GM12878 (cell line): ENCODE measurements at regions not wholly inside any gene's neighbourhood (a gene's known extent, or its start where the extent isn't known, plus 50 kb on each side); places are given as distances from the start of the nearest gene placed in this dataset.

Source experiments
- ATAC-seq: fragments of 200-7000 bp; cut with Tn5 transposase; 3 replicates; pipeline ENCODE4 v1.9.1; 2020; ENCODE audit warnings: mild to moderate bottlenecking, moderate library complexity
- BruUV-seq: library from RNA; stranded (reverse); fragments of 400-500 nt; replicated peaks from 2 replicates; lab custom pipeline; 2021; lab: Mats Ljungman, UMichigan
- CTCF ChIA-PET: fragments of 300-600 bp; sonication (Branson Sonifier 250); formaldehyde crosslinking; extraction: SDS; loops from one replicate; lab custom pipeline; 2021; ENCODE audit warnings: inconsistent platforms; lab: Yijun Ruan, JAX
- POLR2A ChIA-PET: fragments of 350-600 bp; formaldehyde crosslinking; extraction: SDS; loops from one replicate; lab custom pipeline; 2021; ENCODE audit warnings: inconsistent platforms; lab: Charles Lee
- RAD21 ChIA-PET: fragments of 300-600 bp; sonication (Branson Sonifier 250); formaldehyde crosslinking; loops from one replicate; lab custom pipeline; 2023; ENCODE audit warnings: antibody characterized with exemption; ENCODE audit not compliant: unreplicated experiment; lab: Charles Lee
- SMC1A ChIA-PET: fragments of 300-600 bp; sonication (Branson Sonifier 250); formaldehyde crosslinking; loops from one replicate; lab custom pipeline; 2023; ENCODE audit not compliant: unreplicated experiment, uncharacterized antibody; lab: Charles Lee
- DNase-seq: peaks from one replicate; pipeline ENCODE4 v3.0.0-alpha.2; 2011; ENCODE audit warnings: low read depth, low spot score
- FAIRE-seq: peaks from 3 replicates; lab custom pipeline; 2011; peaks lifted over from hg19 to GRCh38; lab: Jason Lieb, UNC
- H2AFZ ChIP-seq: 2 replicates; pipeline ENCODE4 v1.6.0; 2011; ENCODE audit warnings: low read depth, low read length, control low read depth; ENCODE audit not compliant: control insufficient read depth
- H3K27ac ChIP-seq: 2 replicates; pipeline ENCODE4 v1.5.1; 2011; ENCODE audit warnings: control low read depth; ENCODE audit not compliant: control insufficient read depth, insufficient read depth
- H3K27me3 ChIP-seq, 2 experiments: replicated peaks in 1 of 2; 2 replicates each; pipeline versions ENCODE4 v1.6.0 to v1.6.1; 2011; ENCODE audit warnings: low read length in 1 of 2; ENCODE audit not compliant: control insufficient read depth in 2 of 2, insufficient read depth in 2 of 2
- H3K36me3 ChIP-seq, 2 experiments: 2 replicates each; pipeline ENCODE4 v1.5.1; 2011; ENCODE audit warnings: low read length in 1 of 2; ENCODE audit not compliant: control insufficient read depth in 2 of 2, insufficient read depth in 2 of 2
- H3K4me1 ChIP-seq: 2 replicates; pipeline ENCODE4 v1.6.1; 2011; ENCODE audit warnings: mild to moderate bottlenecking, low read length, moderate library complexity, mixed read lengths; ENCODE audit not compliant: control insufficient read depth, insufficient read depth
- H3K4me2 ChIP-seq: 2 replicates; pipeline ENCODE4 v1.6.0; 2011; ENCODE audit warnings: control low read depth; ENCODE audit not compliant: control insufficient read depth, insufficient read depth
- H3K4me3 ChIP-seq: fragments of 200-600 bp; sonication (generic); 2 replicates; pipeline ENCODE4 v1.5.1; 2016
- H3K79me2 ChIP-seq: 2 replicates; pipeline ENCODE4 v1.6.0; 2011; ENCODE audit warnings: low read length; ENCODE audit not compliant: control insufficient read depth, insufficient read depth
- H3K9ac ChIP-seq: 2 replicates; pipeline ENCODE4 v1.8.0; 2011; ENCODE audit warnings: low read length, control low read depth, mixed read lengths; ENCODE audit not compliant: control insufficient read depth, insufficient read depth
- H3K9me3 ChIP-seq: replicated peaks from 3 replicates; pipeline ENCODE4 v1.5.1; 2011; ENCODE audit warnings: mild to moderate bottlenecking, low read length; ENCODE audit not compliant: control insufficient read depth, insufficient read depth
- H4K20me1 ChIP-seq: 2 replicates; pipeline ENCODE4 v1.6.0; 2011; ENCODE audit not compliant: control insufficient read depth, insufficient read depth
- BHLHE40 ChIP-seq, 2 experiments: fragments of 450-650 bp in 1 of 2; IDR thresholded peaks; 2 replicates each; pipeline ENCODE4 v1.6.1; 2011 to 2017; ENCODE audit warnings: low read depth in 2 of 2, borderline replicate concordance in 1 of 2, improper control_type of control experiment in 1 of 2, low read length in 1 of 2, mild to moderate bottlenecking in 1 of 2
- BRCA1 ChIP-seq: IDR thresholded peaks from 2 replicates; pipeline ENCODE4 v1.6.1; 2011; ENCODE audit warnings: low read depth, low read length, improper control_type of control experiment
- CHD1 ChIP-seq: IDR thresholded peaks from 2 replicates; pipeline ENCODE4 v1.6.1; 2012; ENCODE audit warnings: low read depth, low read length, improper control_type of control experiment
- CHD2 ChIP-seq: IDR thresholded peaks from 2 replicates; pipeline ENCODE4 v1.6.1; 2011; ENCODE audit warnings: low read depth, low read length, improper control_type of control experiment, borderline replicate concordance
- CREB1 ChIP-seq: IDR thresholded peaks from 2 replicates; pipeline ENCODE4 v1.6.1; 2012; ENCODE audit warnings: low read depth, mild to moderate bottlenecking, inconsistent platforms
- HCFC1 ChIP-seq: fragments of 150-350 bp; IDR thresholded peaks from 2 replicates; pipeline ENCODE4 v1.6.1; 2014; ENCODE audit warnings: low read length
- HSF1 ChIP-seq: fragments of 150-350 bp; IDR thresholded peaks from 2 replicates; pipeline ENCODE4 v1.6.1; 2014; ENCODE audit warnings: mild to moderate bottlenecking, low read depth, low read length
- JUND ChIP-seq: IDR thresholded peaks from 2 replicates; pipeline ENCODE4 v1.6.1; 2012; ENCODE audit warnings: low read depth, mild to moderate bottlenecking, low read length, improper control_type of control experiment, moderate library complexity
- NKRF ChIP-seq: fragments of 450-650 bp; conservative IDR thresholded peaks from 2 replicates; pipeline ENCODE4 v1.6.1; 2017; ENCODE audit warnings: mild to moderate bottlenecking, moderate library complexity
- NR2F1 ChIP-seq: fragments of 450-650 bp; conservative IDR thresholded peaks from 2 replicates; pipeline ENCODE4 v1.6.1; 2017; ENCODE audit warnings: mild to moderate bottlenecking
- PKNOX1 ChIP-seq: fragments of 450-650 bp; IDR thresholded peaks from 2 replicates; pipeline ENCODE4 v1.6.1; 2016; ENCODE audit warnings: mild to moderate bottlenecking
- POLR2AphosphoS5 ChIP-seq: IDR thresholded peaks from 2 replicates; pipeline ENCODE4 v1.6.1; 2011; ENCODE audit warnings: mild to moderate bottlenecking, low read length, inconsistent platforms
- RAD51 ChIP-seq: fragments of 450-650 bp; IDR thresholded peaks from 2 replicates; pipeline ENCODE4 v1.6.1; 2016; ENCODE audit warnings: moderate library complexity, mild to moderate bottlenecking, inconsistent platforms
- TCF12 ChIP-seq: IDR thresholded peaks from 2 replicates; pipeline ENCODE4 v1.6.1; 2011; ENCODE audit warnings: low read depth, mild to moderate bottlenecking, low read length
- WRNIP1 ChIP-seq: IDR thresholded peaks from 2 replicates; pipeline ENCODE4 v1.6.1; 2011; ENCODE audit warnings: low read depth, low read length, improper control_type of control experiment, borderline replicate concordance
- ZNF274 ChIP-seq: IDR thresholded peaks from one replicate; pipeline ENCODE4 v1.8.0; 2011; ENCODE audit not compliant: insufficient read length, insufficient read depth
- WGBS: methylation state at CpG from one replicate; pipeline ENCODE4 v1.1.6; 2016; ENCODE audit warnings: low lambda C conversion rate; ENCODE audit not compliant: insufficient replicate concordance, insufficient coverage; ENCODE audit errors: missing lambda C conversion rate; 5-methylcytosine and 5-hydroxymethylcytosine counted together
- in situ Hi-C: fragments of 300-500 bp; cut with MboI; formaldehyde crosslinking; loops from 9 replicates; pipeline ENCODE4 v1.14.3; 2018; ENCODE audit warnings: mixed read lengths
- intact Hi-C: fragments of 100-400 bp; cut with micrococcal nuclease; formaldehyde crosslinking; loops from one replicate; pipeline ENCODE4 v1.14.2; 2022; ENCODE audit not compliant: unreplicated experiment
- TF ChIP-seq, protein P1 (sequence below): IDR thresholded peaks from 2 replicates; pipeline ENCODE4 v1.6.1; 2012; ENCODE audit warnings: low read depth, low read length, improper control_type of control experiment
- TF ChIP-seq, protein P2 (sequence below): IDR thresholded peaks from 2 replicates; pipeline ENCODE4 v1.6.1; 2011; ENCODE audit warnings: low read depth, low read length, improper control_type of control experiment, borderline replicate concordance

DNA sequence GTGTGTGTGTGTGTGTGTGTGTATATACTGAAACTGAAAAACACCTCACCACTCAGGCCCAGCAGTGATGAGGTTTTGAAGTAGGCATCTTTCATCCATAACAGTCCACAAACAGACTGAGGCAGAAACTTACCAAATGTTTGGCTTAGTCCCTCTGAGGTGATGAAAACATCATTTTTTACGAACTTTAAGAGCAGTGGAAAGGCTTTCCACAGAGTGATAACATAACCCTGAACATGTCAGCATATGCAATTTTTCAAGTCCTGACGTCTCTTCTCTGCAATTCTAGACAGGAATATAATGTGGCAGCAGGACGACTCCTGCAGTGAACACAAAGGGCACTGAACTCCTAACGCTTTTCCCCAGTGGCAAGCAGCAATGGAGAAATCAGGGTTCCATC, 247.0 kb upstream of the THBS1 start:
- 17% methylated on average over 4 of the region's 4 CpGs for WGBS
- ATAC-seq (peak; percentile 45; the same call in 2 of the 3 replicates), FAIRE-seq (no peak), DNase-seq (no peak)
- RAD21 ChIA-PET: no interaction called here
- H3K4me2 ChIP-seq: no peak overlapping the region
- no peaks in the 10 kb centered on the region for H3K4me1 ChIP-seq
- intact Hi-C loops: no loop called here
- no peaks in the 10 kb centered on the region for H3K36me3 ChIP-seq
- no peaks in the 10 kb centered on the region for H3K27me3 ChIP-seq
- CTCF ChIA-PET: no interaction called here
- no peaks in the 10 kb centered on the region for H3K79me2 ChIP-seq
- H2AFZ ChIP-seq: no peak overlapping the region
- no peak overlapping the region for H3K27ac ChIP-seq
- TF ChIP-seq TCF12: no peak
- no peak for TF ChIP-seq CHD1
- no peak for TF ChIP-seq HCFC1
- TF ChIP-seq BHLHE40 (IDR thresholded peaks at IDR 0.05; ENCODE audit: borderline replicate concordance in 1 of 2, low read depth in 2 of 2, low read length in 1 of 2): no peak
- no peak for TF ChIP-seq JUND
- TF ChIP-seq BRCA1: no peak
- TF ChIP-seq NR2F1: no peak
- no peak for TF ChIP-seq ZNF274
- TF ChIP-seq RAD51: no peak
- TF ChIP-seq, protein P1, sequence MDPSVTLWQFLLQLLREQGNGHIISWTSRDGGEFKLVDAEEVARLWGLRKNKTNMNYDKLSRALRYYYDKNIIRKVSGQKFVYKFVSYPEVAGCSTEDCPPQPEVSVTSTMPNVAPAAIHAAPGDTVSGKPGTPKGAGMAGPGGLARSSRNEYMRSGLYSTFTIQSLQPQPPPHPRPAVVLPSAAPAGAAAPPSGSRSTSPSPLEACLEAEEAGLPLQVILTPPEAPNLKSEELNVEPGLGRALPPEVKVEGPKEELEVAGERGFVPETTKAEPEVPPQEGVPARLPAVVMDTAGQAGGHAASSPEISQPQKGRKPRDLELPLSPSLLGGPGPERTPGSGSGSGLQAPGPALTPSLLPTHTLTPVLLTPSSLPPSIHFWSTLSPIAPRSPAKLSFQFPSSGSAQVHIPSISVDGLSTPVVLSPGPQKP: no peak
- TF ChIP-seq, protein P2, sequence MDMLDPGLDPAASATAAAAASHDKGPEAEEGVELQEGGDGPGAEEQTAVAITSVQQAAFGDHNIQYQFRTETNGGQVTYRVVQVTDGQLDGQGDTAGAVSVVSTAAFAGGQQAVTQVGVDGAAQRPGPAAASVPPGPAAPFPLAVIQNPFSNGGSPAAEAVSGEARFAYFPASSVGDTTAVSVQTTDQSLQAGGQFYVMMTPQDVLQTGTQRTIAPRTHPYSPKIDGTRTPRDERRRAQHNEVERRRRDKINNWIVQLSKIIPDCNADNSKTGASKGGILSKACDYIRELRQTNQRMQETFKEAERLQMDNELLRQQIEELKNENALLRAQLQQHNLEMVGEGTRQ: no peak
- no peak for TF ChIP-seq POLR2AphosphoS5
- no peak for TF ChIP-seq CREB1
- no peak for TF ChIP-seq WRNIP1
- no peak for TF ChIP-seq NKRF
- TF ChIP-seq HSF1: no peak
- TF ChIP-seq PKNOX1: no peak
- TF ChIP-seq CHD2: no peak
- SMC1A ChIA-PET: no interaction called here
- no peaks in the 10 kb centered on the region for H3K9me3 ChIP-seq
- in situ Hi-C loops: no loop called here
- POLR2A ChIA-PET: interaction anchor here (0.7 kb wide), 1 partner anchor 195 kb away, joined by 3 read pairs; no protein-coding TSS in a partner anchor
- H4K20me1 ChIP-seq: no peaks in the 10 kb centered on the region
- no peak overlapping the region for H3K4me3 ChIP-seq
- H3K9ac ChIP-seq: no peak overlapping the region
- BruUV-seq: no TSS peak
